Right atrium auricular region (tissue), 2 donors: ENCODE measurements at regions not wholly inside any gene's neighbourhood (a gene's known extent, or its start where the extent isn't known, plus 50 kb on each side); places are given as distances from the start of the nearest gene placed in this dataset.

ENCODE experiments used
- DNase-seq: peaks from one replicate; pipeline ENCODE4 v3.0.0-alpha.2; 2019; ENCODE audit warnings: low spot score
- H3K27ac ChIP-seq, 2 donors: fragments of 200-600 bp; sonication (generic); 1 replicate in 1 of 2; 2 replicates in 1 of 2; pipeline ENCODE4 v1.5.1; 2016 to 2019
- H3K27me3 ChIP-seq, 2 donors: fragments of 200-600 bp; sonication (generic); one replicate each; pipeline versions ENCODE4 v1.5.1 to v1.6.0; 2017 to 2019
- H3K36me3 ChIP-seq: fragments of 200-600 bp; sonication (generic); one replicate; pipeline ENCODE4 v1.5.1; 2016
- H3K4me1 ChIP-seq, 2 donors: fragments of 200-600 bp; sonication (generic); one replicate each; pipeline versions ENCODE4 v1.5.1 to v1.6.0; 2017 to 2019
- H3K4me3 ChIP-seq, 2 donors: fragments of 200-600 bp; sonication (generic); 1 replicate in 1 of 2; 2 replicates in 1 of 2; pipeline ENCODE4 v1.5.1; 2017 to 2019; ENCODE audit warnings: mild to moderate bottlenecking in 1 of 2, moderate library complexity in 1 of 2
- H3K9me3 ChIP-seq, 2 donors: fragments of 200-600 bp; sonication (generic); one replicate each; pipeline ENCODE4 v1.5.1; 2019
- TF ChIP-seq, protein P1 (sequence below), 2 donors: fragments of 200-600 bp; sonication (generic); IDR thresholded peaks; one replicate each; pipeline ENCODE4 v1.5.1; 2019; ENCODE audit warnings: antibody characterized with exemption in 2 of 2

DNA sequence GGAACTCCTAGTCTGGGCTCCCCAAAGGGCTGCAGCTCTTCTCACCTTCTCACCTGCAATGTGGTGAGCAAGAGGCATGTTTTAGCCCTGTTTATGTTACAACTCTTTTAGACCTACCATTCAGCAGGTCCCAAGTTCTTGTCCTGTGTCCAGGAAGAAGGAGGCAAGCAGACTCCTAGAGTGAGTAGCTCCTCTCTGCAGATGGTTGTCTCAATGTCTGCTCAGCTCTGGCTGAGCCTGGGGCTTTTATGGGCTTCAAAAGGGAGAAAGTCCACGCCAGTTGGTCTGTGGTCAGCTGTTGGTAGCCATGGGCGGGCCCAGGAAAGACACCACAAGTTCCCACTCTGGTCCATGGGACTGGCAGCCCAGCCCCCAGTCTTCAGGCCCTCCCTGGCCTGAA is 148.1 kb upstream of the HS6ST1 start:
- peak; percentile 23 for DNase-seq

DNA sequence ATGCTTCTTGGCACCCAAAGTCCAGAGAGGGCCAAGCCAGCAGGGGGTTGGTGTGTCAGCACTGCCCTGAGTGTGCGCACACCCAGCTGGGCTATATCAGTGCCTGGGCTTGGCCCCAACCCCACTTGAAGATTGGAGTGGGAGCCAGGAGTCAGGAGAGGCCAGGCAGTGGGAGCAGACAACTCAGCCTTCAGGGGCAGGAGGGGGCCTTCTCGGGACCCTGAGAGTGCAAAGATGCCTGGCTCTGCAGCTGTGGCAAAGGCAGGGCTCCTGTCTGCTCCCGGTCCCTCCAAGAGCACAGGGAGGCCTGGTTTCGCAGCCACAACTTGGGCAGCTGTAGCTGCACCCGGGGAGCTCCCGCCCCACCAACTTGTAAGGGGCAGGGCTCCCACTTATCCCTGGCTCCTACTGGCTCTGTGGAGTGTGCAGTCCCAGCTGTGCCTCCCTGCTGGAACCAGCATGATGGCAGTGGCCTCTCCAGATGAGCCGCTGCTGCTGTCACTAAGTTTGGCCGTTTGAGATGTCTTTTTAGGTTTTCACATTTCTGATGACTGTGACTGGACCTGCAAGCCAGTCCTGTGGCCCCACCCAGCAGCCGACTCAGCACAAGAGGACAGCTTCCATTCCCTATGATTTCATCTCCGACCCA is 148.8 kb upstream of the HS6ST1 start:
- H3K27me3 ChIP-seq = no peaks in the 10 kb centered on the region
- DNase-seq = peak; percentile 51
- no peak overlapping the region for H3K4me3 ChIP-seq
- peaks cover 0 to 16% of the 10 kb centered on the region in 2 donors for H3K4me1 ChIP-seq
- H3K36me3 ChIP-seq = no peaks in the 10 kb centered on the region
- H3K27ac ChIP-seq = no peak overlapping the region
- peaks cover 7 to 17% of the 10 kb centered on the region in 2 donors for H3K9me3 ChIP-seq
- TF ChIP-seq, protein P1, sequence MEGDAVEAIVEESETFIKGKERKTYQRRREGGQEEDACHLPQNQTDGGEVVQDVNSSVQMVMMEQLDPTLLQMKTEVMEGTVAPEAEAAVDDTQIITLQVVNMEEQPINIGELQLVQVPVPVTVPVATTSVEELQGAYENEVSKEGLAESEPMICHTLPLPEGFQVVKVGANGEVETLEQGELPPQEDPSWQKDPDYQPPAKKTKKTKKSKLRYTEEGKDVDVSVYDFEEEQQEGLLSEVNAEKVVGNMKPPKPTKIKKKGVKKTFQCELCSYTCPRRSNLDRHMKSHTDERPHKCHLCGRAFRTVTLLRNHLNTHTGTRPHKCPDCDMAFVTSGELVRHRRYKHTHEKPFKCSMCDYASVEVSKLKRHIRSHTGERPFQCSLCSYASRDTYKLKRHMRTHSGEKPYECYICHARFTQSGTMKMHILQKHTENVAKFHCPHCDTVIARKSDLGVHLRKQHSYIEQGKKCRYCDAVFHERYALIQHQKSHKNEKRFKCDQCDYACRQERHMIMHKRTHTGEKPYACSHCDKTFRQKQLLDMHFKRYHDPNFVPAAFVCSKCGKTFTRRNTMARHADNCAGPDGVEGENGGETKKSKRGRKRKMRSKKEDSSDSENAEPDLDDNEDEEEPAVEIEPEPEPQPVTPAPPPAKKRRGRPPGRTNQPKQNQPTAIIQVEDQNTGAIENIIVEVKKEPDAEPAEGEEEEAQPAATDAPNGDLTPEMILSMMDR (IDR thresholded peaks at IDR 0.05) = no peak

More for the DNA sequence above, 148.1 kb upstream of the HS6ST1 start:
- Histone ChIP-seq H3K27ac (no peak overlapping the region), H3K9me3 (peaks cover 7 to 17% of the 10 kb centered on the region in 2 donors), H3K36me3 (no peaks in the 10 kb centered on the region), H3K27me3 (no peaks in the 10 kb centered on the region), H3K4me1 (peaks cover 0 to 14% of the 10 kb centered on the region in 2 donors), H3K4me3 (no peak overlapping the region)
- TF ChIP-seq, protein P1 (IDR thresholded peaks at IDR 0.05) = no peak

DNA sequence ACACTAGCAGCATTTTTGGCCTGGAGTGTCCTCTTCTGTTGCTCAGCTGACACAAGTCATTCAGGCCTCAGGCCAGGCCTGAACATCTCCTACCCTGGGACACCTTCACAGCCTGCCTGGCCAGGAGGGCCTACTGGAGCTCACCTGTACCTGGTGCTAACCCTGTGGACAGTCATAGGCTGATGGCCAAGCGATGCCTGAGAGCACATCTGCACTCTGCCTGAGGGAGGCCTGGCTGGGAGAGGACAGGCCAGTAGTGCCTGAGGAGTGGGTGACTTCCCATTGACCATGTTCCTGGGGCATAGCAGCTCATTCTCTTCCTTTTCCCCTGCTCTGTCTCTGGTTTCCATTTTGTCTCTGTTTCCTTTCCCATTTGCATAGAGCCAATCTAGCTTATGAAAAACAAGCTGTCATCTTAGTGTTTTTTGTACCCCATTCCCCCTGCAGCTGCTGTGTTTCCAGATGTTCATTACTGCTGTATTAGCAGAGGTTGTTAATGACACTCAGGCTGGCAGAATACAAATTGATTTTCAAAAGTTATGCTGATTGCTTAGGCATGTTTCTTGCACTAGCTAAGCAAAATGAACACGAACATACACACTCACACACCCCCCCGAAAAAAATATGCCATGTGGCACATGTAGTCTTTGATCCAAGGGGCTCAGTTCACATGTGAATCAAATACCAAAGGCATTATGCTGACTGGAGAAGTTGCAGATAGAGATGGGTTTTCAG is 149.7 kb upstream of the HS6ST1 start:
- Histone ChIP-seq H3K36me3 (no peaks in the 10 kb centered on the region), H3K27me3 (no peaks in the 10 kb centered on the region), H3K4me3 (no peak overlapping the region), H3K27ac (no peak overlapping the region), H3K4me1 (peaks cover 0 to 25% of the 10 kb centered on the region in 2 donors), H3K9me3 (peaks cover 7 to 17% of the 10 kb centered on the region in 2 donors)
- TF ChIP-seq, protein P1 (IDR thresholded peaks at IDR 0.05) = no peak
- peak; percentile 18 for DNase-seq

DNA sequence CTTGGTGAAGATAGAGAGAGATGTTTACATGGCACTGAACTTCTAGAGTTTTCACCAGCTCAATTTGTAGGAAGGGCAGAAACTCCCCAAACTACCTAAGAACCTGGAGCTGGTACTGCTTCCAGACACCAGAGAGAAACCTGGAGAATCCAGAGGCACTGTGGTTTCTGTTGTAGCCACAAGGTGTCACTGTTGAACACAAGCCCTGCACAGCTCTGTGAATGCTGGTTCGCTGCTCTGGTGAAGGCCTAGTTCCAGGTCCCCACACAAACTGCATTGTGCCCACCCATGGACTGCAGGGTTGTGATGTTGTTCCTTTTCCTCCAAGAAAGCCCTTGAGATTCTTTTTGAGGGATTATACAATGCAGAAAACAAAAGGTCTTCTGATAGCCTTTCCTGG is 150.5 kb upstream of the HS6ST1 start:
- TF ChIP-seq, protein P1 (IDR thresholded peaks at IDR 0.05) = peak in 1 of 2 donors; percentile 22
- Histone ChIP-seq H3K4me1 (peaks cover 0 to 33% of the 10 kb centered on the region in 2 donors), H3K27ac (no peak overlapping the region), H3K27me3 (no peaks in the 10 kb centered on the region), H3K9me3 (peaks cover 7 to 17% of the 10 kb centered on the region in 2 donors), H3K36me3 (no peaks in the 10 kb centered on the region), H3K4me3 (no peak overlapping the region)
- no peak for DNase-seq

DNA sequence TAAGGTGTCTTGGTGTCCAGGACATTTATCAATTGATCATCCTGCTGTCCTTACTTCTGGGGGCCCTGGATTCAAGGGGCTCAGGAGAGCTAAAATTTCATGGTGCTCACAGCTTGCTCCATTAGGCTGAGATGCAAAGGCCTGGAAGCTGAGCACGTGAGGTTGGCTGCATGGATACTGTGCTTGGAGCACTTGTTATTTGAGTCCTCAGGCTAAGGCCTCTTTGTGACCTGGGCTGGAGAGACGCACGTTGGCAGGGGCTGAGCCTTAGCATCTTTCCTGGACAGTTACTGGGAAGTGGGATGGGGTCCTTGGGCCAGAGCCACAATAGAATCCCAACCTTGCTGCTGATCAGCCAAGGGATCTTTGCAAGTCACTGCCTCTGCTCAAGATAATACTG is 151.2 kb upstream of the HS6ST1 start:
- no peak overlapping the region for H3K4me3 ChIP-seq
- H3K27me3 ChIP-seq = no peaks in the 10 kb centered on the region
- DNase-seq = peak; percentile 26
- H3K27ac ChIP-seq = no peak overlapping the region
- TF ChIP-seq, protein P1 (IDR thresholded peaks at IDR 0.05) = no peak
- H3K36me3 ChIP-seq = no peaks in the 10 kb centered on the region
- H3K9me3 ChIP-seq = peaks cover 7 to 17% of the 10 kb centered on the region in 2 donors
- peaks cover 0 to 34% of the 10 kb centered on the region in 2 donors for H3K4me1 ChIP-seq
